Astrocyte of the spinal cord (primary cell): ENCODE measurements at regions not wholly inside any gene's neighbourhood (a gene's known extent, or its start where the extent isn't known, plus 50 kb on each side); places are given as distances from the start of the nearest gene placed in this dataset.

Experiments
- DNase-seq: peaks from one replicate; pipeline ENCODE4 v3.0.0; 2011; ENCODE audit warnings: low read depth, low spot score
- H3K4me3 ChIP-seq: 2 replicates; pipeline ENCODE4 v1.5.1; 2011; ENCODE audit warnings: low read depth, mild to moderate bottlenecking, low read length, moderate library complexity
- CTCF ChIP-seq: IDR thresholded peaks from 2 replicates; pipeline ENCODE4 v1.5.1; 2012; ENCODE audit warnings: low read depth, mild to moderate bottlenecking, low read length, inconsistent platforms
- in situ Hi-C: cut with HindIII; loops from 2 replicates; pipeline ENCODE4 v1.10.0; 2017; ENCODE audit warnings: low sequenced_read_pairs

- in situ Hi-C loops: no loop called here
- H3K4me3 ChIP-seq: no peak overlapping the region
- DNase-seq: no peak
Observed at GRCh38 chr2:12031866-12032265, 285.4 kb downstream of the LPIN1 start.

GRCh38 chr2:12032398-12032797 lies 286.0 kb downstream of the LPIN1 start:
- no peak overlapping the region for H3K4me3 ChIP-seq
- peak; percentile 15 for TF ChIP-seq CTCF
- in situ Hi-C loops: no loop called here
- DNase-seq: no peak

More at GRCh38 chr2:12031866-12032265, 285.4 kb downstream of the LPIN1 start:
- no peak for TF ChIP-seq CTCF

- in situ Hi-C loops: no loop called here
- TF ChIP-seq CTCF: no peak
Observed at GRCh38 chr2:12032975-12033374, 286.5 kb downstream of the LPIN1 start.

GRCh38 chr2:12033494-12033893 lies 287.1 kb downstream of the LPIN1 start:
- H3K4me3 ChIP-seq: no peak overlapping the region
- in situ Hi-C loops: no loop called here
- no peak for DNase-seq
- no peak for TF ChIP-seq CTCF

More at GRCh38 chr2:12032975-12033374, 286.5 kb downstream of the LPIN1 start:
- H3K4me3 ChIP-seq: no peak overlapping the region
- DNase-seq: peak; percentile 27

- no peak for TF ChIP-seq CTCF
- no peak for DNase-seq
- H3K4me3 ChIP-seq: no peak overlapping the region
- in situ Hi-C loops: no loop called here
Observed at GRCh38 chr2:12034382-12034781, 287.9 kb downstream of the LPIN1 start.

- TF ChIP-seq CTCF: no peak
- in situ Hi-C loops: no loop called here
- no peak overlapping the region for H3K4me3 ChIP-seq
Observed at GRCh38 chr2:12035029-12035720, 288.7 kb downstream of the LPIN1 start.

More at GRCh38 chr2:12035029-12035720, 288.7 kb downstream of the LPIN1 start:
- DNase-seq: no peak
